ENCODE measurements at regions not wholly inside any gene's neighbourhood (a gene's known extent, or its start where the extent isn't known, plus 50 kb on each side); places are given as distances from the start of the nearest gene placed in this dataset.
A peak's percentile ranks its signal among the peaks of the same experiment; 100 is the strongest.

- DNase-seq, result peak in 1 of 51 donors; percentile 16
Observed at GRCh38 chr14:58812050-58812910, 174.5 kb downstream of the DACT1 start.

- DNase-seq, result no peak
Observed at GRCh38 chr14:58813745-58814144, 176.0 kb downstream of the DACT1 start.

GRCh38 chr14:58814466-58814865 lies 176.7 kb downstream of the DACT1 start:
- DNase-seq, result no peak

- DNase-seq, result peak in 1 of 51 donors; percentile 17
Observed at GRCh38 chr14:58815161-58815701, 177.5 kb downstream of the DACT1 start.

DNA sequence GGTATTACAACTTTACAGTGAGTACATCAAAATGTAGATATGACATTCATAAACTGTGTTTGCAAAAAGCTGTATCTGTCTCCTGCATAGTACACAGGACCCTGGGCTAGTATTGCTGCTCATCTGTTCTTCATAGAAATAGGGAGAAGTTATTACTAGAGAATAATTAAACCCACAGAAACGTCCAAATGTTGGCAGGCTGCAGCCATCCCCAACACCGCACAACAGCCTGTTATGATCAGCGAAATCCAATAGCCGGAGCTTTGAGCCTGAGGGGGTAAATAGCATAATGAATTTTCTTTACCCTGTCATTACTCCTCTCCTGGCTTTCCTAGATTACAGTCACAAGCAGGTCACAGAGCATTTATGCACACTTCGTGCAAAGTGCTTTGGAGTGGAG lies 178.0 kb downstream of the DACT1 start:
- DNase-seq, result no peak

DNA sequence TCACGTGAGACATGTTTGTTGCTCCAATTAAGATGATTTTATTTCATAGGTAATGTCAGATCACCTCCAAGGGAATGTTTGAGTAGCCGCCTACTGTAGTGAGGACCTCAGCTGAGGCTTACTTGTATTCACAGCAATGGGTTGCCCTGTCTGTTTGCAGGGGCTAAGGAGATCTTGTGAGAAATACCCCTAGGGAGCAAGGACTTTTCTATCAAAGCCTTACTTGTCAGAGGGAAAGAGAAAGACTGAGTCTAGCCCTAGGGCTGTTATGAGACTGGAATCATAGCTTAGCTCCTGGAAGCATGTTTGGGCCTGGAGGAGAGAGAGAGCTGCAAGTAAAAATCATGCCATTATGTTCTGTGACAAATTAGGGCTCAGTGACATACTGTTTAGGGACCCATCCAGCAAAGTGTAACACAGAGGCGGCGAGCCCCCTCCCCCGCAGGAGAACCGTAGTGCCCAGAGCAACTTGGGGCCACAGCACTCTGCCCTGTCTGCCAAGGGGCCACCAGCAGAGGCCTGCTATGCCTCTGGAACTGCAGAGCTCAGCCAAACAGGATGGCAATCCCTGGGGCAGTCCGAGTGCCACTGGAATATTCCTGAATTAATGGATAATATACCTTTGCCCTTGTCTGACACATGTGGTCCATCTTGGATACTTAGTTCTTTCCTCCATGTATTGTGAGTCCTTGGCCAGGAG lies 178.8 kb downstream of the DACT1 start:
- DNase-seq, result no peak

DNA sequence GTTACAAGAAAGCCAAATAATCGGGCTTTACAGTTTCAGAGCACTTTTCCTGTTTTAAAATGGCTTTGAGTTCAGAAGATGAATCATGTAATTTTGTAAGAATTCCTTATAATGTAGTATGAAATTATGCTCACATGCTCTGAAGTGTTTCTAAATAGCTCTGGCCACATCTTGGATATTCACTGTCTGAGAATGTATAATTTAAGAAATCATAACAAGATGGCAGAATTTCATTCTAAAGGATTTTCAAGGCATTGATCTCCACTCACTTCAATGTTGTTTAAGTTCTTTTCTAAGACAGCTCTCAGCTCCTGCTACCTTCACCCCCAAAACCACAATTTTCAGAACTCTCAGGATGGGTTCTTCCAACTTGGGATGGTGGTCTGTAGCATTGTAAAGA lies 180.1 kb downstream of the DACT1 start:
- DNase-seq, result no peak

DNA sequence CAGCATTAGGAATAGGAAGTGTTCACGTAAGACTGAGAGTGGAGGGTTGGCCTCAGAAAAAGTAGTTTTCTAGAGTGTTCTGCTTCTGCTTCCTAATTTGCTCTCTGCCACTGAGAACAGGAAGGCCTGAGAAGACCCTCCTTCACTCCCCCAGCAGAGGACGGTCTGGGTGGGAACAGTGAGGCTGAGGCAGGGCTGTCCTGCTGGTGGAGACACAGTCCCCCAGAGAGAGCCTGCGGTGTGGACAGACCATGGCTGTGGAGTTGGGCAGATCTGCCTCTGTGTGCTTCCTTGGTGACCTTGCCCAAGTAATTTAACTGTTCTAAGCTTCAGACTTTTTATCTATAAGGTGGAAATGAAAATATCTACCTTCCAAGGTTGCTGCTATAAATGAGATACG lies 182.3 kb downstream of the DACT1 start:
- no peak for DNase-seq

DNA sequence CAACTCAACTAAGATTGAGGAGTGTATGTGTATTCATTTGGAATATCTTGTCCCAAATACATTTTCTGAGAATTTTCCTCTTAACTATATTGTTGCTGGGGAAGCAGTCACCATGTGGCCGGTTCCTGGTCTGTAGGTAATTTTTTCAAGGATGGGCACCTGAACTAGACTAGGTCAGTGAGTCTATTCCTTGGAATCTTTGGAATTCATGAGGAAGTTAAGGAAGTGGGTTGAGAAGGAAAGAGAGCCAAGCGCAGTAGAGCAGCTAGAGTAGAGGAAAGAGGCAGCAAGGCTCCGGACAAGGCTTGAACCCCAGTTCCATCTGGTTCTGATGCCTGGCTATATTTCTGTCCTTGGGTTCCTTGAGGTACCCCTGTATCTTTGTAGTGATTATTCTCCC lies 183.7 kb downstream of the DACT1 start:
- no peak for DNase-seq

- no peak for DNase-seq
Observed at GRCh38 chr14:58822856-58823255, 185.1 kb downstream of the DACT1 start.

DNA sequence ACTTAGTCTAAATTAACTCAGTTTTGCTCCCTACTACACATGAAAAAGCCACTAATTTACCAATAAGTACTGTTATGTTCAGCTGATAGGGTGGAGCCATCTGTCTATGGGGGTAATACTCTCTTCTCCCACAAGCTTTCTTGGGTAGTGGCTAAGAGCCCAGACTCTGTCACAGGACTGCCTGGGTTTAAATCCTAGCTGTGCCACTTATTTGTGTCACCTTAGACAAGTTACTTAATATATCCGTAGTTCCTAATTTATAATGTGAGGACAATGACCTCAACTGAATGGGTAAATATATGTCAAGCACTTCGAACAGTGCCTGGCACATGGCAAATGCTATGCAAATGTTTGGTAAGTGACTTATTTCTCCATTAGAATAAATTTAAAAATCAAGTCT lies 185.6 kb downstream of the DACT1 start:
- no peak for DNase-seq

DNA sequence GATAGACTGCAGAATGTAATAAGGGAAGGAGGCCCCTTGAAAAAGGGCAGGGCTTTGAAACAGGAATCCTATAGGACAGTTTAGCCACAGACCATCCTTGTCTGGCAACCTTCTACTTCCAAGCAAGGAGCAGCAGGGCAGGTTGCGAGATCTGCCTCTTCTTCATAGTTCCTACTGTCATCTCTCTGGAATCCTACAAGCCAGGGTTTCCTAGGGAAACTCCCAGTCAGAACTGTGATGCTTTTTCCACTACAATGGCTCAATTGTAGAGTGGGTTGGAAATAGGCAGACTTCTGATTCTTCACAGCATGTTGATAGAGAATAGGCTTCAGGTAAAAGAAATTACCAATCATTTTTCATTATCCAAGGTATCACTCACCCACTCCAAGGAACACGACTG lies 186.3 kb downstream of the DACT1 start:
- DNase-seq, result no peak

GRCh38 chr14:58824796-58825195 lies 187.0 kb downstream of the DACT1 start:
- no peak for DNase-seq

DNA sequence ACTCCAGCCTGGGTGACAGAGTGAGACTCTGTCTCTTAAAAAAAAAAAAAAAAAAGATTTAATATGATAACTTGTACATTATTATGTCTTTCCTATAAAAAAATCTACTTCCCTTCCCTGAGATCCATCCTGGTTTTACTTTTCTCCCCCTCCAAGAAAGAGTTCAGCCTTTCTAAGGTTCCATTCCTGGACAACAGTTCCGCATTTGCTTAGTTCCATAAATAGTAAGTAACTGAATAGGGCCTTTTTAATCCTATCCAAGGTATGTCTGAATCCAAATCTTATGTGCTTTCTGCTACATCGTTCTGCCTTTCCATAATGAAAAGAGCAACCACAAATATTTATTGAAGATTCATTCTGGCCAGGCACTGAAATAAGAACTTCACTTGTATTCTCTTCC lies 187.8 kb downstream of the DACT1 start:
- no peak for DNase-seq

- DNase-seq, result no peak
Observed at GRCh38 chr14:58826845-58827686, 189.3 kb downstream of the DACT1 start.

DNA sequence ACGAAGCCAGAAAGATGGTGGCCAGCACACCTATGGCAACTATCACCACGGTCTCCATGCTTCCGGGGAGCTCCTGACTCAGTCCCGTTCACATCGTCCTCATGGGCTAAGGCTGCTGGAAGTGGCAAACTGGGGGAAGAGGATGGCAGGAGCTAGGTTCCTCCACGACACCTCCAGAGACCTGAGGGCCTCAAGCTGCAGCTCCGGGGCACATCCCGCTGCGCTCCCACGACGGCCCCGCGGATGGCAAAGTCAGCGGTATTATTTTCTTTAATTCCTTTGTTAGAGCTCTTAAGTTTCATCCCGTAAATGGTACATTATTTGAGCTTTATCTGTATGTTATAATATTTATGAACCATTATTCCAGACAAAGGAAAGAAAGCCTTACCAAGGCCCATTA lies 190.5 kb downstream of the DACT1 start:
- no peak for DNase-seq

- no peak for DNase-seq
Observed at GRCh38 chr14:58829594-58829993, 191.8 kb downstream of the DACT1 start.

GRCh38 chr14:58830121-58830520 lies 192.4 kb downstream of the DACT1 start:
- no peak for DNase-seq

DNA sequence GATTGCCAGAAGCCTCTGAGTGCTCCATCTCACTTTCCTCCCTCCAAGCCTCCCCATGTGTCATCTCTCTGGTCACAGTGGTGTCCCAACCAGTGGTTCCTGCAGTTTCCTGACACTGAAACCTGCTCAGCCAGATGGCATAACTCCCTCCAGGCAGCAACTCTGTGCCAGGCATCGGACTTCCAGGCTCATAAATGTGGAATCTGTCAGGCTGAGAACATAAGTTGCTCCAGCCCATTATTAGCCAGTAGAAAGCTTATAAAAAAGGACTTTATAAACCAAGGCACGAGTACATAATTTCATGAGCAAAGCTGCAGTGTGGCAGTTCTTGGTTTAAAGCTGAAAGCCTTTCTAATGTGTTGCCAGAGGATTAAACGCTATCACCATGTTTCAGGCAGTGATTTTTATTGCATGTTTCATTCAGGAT lies 194.3 kb downstream of the DACT1 start:
- DNase-seq, result peak in 1 of 51 donors; percentile 8

DNA sequence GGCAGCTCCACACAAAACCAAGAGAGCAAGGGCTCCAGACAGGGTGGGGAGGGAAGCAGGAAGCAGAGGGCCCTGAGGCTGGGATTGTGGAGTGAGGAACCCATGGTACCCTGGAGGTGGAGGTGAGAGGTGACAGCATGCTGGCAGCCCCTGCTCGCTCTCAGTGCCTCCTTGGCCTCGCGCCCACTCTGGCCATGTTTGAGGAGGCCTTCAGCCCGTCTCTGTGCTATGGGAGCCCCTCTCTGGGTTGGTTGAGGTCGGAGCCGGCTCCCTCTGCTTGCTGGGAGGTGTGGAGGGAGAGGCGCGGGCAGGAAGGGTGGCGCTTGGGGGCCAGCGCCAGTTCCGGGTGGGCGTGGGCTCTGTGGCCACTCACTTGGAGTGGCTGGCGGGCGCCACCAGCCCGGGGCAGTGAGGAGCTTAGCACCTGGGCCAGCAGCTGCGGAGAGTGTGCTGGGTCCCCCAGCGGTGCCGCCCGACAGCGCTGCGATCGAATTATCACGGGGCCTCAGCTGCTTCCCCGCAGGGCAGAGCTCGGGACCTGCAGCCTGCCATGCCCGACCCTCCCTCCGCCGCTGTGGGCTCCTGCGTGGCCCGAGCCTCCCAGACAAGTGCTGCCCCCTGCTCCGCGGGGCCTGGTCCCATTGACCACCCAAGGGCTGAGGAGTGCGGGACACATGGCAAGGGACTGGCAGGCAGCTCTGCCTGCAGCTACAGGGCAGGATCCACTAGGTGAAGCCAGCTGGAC lies 196.0 kb downstream of the DACT1 start:
- DNase-seq, result no peak

All from hypothalamus (tissue), 51 donors.